ENCODE measurements at regions not wholly inside any gene's neighbourhood (a gene's known extent, or its start where the extent isn't known, plus 50 kb on each side); places are given as distances from the start of the nearest gene placed in this dataset.

DNA sequence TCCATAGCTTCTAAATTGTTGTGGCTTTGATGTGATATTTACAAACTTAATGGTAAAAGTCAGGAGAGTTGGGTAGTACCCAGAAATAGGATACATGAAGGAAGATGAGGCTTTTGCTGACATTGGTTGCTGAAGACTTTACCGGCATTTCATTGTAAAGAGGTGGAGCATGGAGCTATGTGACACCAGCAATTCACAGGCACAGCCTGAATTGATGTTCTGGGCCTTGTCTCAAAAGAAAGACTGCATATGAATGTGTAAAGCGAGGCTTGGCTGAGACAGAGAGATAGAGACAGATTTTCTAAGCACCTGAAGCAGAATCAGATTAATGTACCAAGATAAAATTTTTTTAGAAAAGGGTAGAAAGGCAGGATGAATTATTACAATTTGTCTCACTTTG lies 864.9 kb upstream of the ID2 start:
- TF ChIP-seq, protein P1, sequence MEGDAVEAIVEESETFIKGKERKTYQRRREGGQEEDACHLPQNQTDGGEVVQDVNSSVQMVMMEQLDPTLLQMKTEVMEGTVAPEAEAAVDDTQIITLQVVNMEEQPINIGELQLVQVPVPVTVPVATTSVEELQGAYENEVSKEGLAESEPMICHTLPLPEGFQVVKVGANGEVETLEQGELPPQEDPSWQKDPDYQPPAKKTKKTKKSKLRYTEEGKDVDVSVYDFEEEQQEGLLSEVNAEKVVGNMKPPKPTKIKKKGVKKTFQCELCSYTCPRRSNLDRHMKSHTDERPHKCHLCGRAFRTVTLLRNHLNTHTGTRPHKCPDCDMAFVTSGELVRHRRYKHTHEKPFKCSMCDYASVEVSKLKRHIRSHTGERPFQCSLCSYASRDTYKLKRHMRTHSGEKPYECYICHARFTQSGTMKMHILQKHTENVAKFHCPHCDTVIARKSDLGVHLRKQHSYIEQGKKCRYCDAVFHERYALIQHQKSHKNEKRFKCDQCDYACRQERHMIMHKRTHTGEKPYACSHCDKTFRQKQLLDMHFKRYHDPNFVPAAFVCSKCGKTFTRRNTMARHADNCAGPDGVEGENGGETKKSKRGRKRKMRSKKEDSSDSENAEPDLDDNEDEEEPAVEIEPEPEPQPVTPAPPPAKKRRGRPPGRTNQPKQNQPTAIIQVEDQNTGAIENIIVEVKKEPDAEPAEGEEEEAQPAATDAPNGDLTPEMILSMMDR (IDR thresholded peaks at IDR 0.05), result no peak
- TF ChIP-seq EP300 (IDR thresholded peaks at IDR 0.05; ENCODE audit: low read depth), result no peak
